NCI-H1694 treated with DMSO at 0.1 percent for 48 hours (cell line): ENCODE measurements at regions not wholly inside any gene's neighbourhood (a gene's known extent, or its start where the extent isn't known, plus 50 kb on each side); places are given as distances from the start of the nearest gene placed in this dataset.
"Not testable (repeated sequence)": the region's sequence is repeated elsewhere in the genome, so short reads cannot be mapped to it uniquely, and the experiment has no call there.

Experiments
- DNase-seq: peaks from one replicate; lab custom pipeline; 2025; lab: John Stamatoyannopoulos, UW

DNA sequence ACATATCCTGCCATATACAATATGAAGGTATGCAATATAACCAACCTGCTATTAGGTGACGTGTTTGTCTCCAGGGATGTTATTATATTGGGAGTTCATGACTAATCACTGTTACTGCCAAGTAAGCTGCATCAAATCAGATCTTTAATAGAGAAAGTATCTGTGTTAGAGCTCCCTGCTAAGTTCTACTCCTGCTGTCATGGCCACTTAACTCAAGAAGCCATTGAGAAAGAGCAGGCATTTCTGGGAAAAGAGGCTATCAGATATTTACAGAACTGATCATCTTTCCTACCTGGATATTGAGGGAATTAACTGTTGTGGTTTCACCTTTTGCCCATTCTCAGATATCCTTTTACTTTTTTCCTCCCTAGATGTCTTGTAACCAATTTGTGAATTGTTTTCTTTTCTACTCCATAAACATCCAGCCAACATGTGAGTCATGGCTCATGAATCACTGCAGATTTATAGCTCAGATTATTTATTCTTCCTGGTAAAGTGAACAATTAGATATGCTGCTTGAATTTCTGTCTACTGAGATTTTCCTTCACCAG lies 634.8 kb upstream of the FAM174A start:
- no peak for DNase-seq

DNA sequence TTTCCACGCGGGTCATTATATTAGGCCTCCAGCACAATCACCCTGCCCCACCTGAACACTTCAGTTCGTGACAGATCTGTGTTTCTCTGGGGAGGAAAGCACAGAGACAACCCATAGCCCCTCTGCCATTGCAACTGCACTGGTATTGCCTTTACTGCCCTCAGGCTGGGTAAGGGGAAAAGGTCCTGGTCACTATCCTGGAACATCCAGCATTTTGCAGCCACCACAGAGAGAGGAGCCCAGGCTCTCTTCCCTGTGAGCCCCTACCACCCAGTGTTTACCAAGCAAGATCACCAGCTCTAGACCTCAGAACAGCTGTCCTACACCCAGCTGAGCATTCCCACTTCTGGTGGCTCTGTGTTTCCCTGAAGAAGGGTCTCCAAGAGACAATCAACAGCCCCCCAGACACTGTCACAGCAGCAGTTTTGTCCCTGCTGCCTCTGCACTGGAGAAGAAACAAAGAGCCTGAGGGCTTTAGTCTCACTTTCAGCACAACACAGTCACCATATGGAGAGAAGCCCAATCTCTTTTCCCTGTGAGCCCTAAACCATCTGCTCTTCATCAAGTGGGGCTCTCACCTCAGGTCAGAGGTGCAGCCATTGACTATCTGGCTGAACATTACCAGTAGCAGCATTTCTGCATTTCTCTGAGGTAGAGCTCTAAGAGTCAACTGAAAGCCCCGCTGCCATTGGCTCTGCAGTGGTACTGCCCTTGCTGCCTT lies 655.2 kb upstream of the FAM174A start:
- DNase-seq = peak; percentile 30

DNA sequence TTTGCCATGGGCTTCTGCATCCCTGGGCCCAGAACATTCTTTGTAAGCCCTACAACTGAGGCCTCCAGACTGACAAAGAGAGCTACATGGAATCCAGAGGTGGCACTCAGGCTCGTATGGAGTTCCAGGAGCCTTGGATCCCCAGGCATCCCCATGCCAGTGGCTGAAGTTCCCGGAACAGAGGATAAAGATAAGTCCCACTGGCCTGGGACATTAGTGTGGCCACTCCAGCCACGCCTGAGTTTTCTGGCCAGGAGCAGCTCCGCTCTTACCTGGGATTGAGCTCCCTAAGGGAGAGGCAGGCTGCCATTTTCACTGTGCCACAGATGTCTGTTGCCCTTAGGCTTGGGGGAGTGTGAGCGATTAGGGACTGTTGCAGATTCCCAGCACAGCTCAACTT lies 656.3 kb upstream of the FAM174A start:
- DNase-seq = no peak

DNA sequence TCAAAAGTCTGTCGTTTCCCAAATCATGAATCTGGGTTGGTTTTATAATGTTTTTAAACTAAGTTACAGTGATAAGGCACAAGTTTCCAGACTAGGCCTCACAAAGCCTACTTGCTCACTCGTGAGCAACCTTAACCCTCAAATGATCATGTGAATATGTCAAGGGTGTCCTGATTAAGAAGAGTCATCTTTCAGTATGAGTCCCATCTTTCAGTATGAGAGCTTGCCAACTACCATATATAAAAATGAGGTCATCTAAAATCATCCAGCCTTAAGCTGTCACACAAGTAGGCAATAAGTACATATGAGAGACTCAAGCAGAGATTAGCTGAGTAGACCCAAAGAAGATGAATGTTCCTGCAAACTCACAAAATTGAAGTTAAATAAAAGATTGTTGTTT lies 668.4 kb upstream of the FAM174A start:
- DNase-seq = no peak

- DNase-seq = no peak
These were observed 670.0 kb upstream of the FAM174A start for GRCh38 chr5:99865159-99865558.

GRCh38 chr5:99835791-99836190 lies 699.4 kb upstream of the FAM174A start:
- DNase-seq = no peak

DNA sequence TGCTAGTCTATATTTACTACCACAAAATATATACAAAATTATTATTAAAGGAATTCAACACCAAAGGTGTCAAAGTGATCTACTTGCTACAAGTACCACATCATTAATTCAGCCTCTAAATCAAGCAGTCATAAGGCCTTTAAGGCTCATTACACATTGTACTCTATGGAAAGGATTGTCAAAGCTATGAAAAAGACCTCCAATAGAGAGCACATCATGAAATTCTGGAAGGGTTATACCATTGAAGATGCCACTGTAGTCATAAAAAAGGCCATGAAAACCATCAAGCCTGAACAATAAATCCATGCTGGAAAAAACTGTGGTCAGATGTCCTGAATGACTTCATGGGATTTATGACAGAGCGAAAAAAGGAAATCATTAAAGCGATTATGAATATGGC lies 708.0 kb upstream of the FAM174A start:
- DNase-seq = no peak

- DNase-seq = no peak
These were observed 717.4 kb upstream of the FAM174A start for GRCh38 chr5:99817796-99818195.

GRCh38 chr5:99814321-99815063 lies 720.7 kb upstream of the FAM174A start:
- no peak for DNase-seq

GRCh38 chr5:99808657-99809230 lies 726.4 kb upstream of the FAM174A start:
- no peak for DNase-seq

- no peak for DNase-seq
These were observed 727.8 kb upstream of the FAM174A start for GRCh38 chr5:99807346-99807745.

DNA sequence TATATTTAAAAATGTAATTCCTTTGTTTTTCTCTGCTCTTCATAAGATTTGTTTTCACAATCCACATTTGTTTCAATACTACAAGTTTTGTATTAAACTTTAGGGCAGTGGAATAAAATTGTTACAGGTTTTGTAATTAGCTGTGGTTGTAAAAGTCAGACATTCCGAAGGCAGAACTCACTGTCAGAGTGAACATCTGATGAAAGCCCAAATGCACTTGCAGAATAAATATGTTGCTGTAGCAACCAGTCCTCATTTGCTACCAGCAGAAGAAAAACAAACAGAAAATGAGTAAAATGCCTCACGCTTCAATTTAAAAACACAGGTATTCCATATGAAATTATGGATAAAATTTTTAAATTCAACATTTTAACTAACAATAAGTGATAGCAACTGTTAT lies 740.1 kb upstream of the FAM174A start:
- no peak for DNase-seq

- DNase-seq = no peak
These were observed 746.7 kb upstream of the FAM174A start for GRCh38 chr5:99788482-99788881.

- DNase-seq = no peak
These were observed 760.0 kb upstream of the FAM174A start for GRCh38 chr5:99775189-99775588.

GRCh38 chr5:99773290-99773689 lies 761.9 kb upstream of the FAM174A start:
- no peak for DNase-seq

- DNase-seq = no peak
These were observed 763.9 kb upstream of the FAM174A start for GRCh38 chr5:99771296-99771695.

GRCh38 chr5:99765011-99765410 lies 770.2 kb upstream of the FAM174A start:
- DNase-seq = no peak

DNA sequence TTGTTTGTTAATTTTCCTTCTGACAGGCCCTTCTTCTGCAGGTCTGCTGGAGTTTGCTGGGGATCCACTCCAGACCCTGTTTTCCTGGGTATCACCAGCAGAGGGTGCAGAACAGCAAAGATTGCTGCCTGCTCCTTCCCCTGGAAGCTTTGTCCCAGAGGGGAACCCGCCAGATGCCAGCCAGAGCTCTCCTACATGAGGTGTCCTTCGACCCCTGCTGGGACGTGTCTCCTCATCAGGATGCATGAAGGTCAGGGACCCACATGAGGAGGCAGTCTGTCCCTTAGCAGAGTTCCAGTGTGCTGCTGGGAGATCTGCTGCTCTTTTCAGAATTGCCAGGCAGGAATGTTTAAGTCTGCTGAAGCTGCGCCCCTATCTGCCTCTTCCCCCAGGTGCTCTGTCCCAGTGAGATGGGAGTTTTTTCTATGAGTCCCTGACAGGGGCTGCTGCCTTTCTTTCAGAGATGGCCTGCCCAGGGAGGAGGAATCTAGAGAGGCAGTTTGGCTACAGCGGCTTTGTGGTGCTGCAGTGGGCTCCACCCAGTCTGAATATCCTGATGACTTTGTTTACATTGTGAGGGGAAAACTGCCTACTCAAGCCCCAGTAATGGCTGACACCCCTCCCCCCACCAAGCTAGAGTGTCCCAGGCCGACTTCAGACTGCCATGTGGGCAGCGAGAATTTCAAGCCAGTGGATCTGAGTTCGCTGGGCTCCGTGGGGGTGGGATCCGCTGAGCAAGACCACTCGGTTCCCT lies 772.0 kb upstream of the FAM174A start:
- no peak for DNase-seq

DNA sequence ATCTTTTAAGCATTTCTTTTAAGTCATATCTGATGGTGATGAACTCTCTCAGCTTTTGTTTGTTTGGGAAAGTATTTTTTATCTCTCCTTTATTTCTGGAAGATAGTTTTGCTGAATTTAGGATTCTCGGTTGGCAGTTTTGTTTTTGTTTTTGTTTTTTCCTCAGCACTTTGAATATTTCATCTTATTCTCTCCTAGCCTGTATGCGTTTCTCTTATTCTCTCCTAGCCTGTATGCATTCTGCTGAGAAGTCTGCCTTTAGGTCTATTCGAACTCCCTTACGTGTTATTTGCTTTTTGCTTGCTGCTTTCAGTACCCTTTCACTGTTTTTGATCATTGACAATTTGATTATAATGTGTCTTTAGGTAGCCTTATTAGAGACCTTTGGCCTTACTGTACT lies 787.8 kb upstream of the FAM174A start:
- DNase-seq = no peak

GRCh38 chr5:99733146-99733545 lies 802.0 kb upstream of the FAM174A start:
- not testable (repeated sequence) for DNase-seq

DNA sequence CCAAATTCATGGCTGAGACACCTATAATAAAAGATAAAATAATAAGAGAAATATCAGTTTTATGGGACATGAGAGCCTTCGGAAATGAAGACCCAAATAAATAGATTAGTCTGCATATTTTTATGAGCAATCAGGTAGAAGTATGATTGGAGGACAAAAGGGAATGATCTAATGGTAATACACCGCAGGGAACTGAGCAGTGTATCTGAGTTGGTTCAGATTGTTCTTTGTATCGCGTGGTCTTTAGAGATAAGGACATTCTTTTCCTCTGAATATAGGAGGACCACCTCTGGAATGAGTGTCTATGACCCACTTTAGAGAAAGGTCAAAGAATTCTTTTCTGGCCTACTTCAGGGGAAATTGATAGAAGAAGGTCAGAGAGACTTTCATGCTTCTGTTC lies 801.8 kb upstream of the CHD1 start:
- not testable (repeated sequence) for DNase-seq

GRCh38 chr5:99724732-99725290 lies 796.0 kb upstream of the CHD1 start:
- DNase-seq = peak; percentile 10
